COLO668 (cell line): ENCODE measurements at regions not wholly inside any gene's neighbourhood (a gene's known extent, or its start where the extent isn't known, plus 50 kb on each side); places are given as distances from the start of the nearest gene placed in this dataset.

Experiments
- DNase-seq: peaks from one replicate; lab custom pipeline; 2025; ENCODE audit not compliant: unreplicated experiment; lab: John Stamatoyannopoulos, UW

DNA sequence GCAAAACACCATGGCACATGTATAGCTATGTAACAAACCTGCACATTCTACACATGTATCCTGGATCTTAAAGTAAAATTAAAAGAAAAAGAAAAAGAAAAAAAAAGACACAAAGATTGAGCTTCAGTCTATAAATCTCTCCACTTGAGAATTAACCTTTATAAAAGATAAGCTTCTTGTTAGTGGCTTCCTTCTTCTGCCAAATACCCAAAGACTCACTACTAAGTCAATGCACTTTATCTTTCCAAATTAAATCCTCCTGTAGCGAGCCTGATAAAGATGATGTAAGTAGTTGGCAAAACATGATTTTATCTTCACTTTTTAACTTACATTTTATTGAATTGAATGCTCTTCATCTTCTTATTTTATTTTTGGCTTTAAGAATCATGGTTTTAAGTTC lies 349.9 kb downstream of the TRIB2 start:
- DNase-seq: no peak

DNA sequence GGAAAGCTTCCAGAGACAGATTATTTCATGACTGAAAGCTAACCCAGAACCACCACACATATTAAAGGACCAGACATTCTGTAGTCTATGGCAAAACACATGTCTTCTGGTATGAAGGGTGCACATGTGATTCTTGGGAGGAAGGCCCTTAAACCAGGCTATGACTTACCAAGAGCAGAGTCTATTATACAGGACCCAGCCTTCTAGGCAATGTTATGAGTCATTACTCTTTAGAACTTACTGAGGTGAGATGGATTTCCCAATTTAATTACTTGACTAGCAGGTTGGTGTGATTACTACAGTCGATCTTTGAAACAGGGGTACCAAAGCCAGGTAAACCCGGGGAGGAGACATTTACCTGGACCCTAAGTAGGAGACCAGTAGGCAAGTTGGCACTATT lies 350.8 kb downstream of the TRIB2 start:
- DNase-seq: no peak

DNA sequence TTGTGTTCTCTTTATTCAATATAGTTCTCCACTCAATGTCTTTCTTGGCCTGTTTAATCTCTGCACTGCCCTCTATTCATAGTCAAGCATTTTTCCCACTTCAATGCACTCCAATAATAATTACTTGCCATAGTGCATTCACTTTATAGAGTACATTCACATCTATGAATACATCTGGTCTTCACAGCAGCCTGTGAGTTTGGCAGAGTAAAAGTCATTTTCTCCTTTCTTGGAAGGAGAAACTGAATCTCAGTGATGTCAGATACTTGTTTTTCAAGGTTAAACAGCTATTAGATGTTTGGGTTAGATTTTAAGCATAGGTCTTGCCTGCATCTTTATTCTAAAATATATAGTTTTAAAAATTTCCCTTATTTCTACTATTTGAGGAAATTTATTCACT lies 373.2 kb downstream of the TRIB2 start:
- DNase-seq: no peak

DNA sequence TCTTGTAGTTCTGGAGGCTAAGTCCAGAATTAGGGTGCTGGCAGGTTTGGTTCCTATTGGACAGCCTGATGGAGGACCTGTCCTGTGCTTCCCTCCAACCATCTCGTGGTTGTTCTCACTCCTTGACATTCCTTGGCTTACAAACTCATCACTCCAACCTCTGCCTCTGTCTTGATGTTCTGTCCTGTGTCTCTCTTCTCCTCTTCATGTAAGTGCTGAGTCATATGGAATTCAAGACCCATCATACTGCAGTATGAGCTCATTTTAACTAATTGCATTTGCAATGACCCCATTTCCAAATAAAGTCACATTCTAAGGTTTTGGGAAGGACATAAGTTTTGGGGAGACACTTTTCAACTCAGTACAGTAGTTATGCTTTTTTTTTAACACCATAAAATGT lies 374.7 kb downstream of the TRIB2 start:
- DNase-seq: no peak

DNA sequence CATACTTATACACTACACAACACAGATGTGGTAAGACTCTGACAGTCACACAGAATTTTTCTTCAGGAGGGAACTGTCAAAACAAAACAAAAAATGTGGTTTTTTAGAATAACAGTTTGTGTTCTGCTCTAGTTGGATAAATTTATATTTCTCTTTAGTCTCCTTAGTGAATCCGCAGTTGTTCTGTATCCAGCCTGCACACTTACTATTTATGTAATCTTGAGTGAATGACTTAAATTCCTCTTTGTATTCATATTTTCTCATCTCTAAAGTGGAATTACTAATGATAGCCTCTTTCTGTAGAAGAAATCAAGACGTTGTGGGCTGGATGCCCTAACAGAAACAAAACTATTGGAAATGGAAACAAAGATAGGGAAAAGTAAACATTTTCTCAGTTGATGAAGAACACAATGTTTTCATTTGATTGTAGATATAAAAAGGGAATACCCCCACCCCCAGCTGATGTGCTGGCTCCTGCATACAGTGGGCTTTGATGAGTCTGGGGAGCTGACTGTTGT lies 375.2 kb downstream of the TRIB2 start:
- DNase-seq: no peak

DNA sequence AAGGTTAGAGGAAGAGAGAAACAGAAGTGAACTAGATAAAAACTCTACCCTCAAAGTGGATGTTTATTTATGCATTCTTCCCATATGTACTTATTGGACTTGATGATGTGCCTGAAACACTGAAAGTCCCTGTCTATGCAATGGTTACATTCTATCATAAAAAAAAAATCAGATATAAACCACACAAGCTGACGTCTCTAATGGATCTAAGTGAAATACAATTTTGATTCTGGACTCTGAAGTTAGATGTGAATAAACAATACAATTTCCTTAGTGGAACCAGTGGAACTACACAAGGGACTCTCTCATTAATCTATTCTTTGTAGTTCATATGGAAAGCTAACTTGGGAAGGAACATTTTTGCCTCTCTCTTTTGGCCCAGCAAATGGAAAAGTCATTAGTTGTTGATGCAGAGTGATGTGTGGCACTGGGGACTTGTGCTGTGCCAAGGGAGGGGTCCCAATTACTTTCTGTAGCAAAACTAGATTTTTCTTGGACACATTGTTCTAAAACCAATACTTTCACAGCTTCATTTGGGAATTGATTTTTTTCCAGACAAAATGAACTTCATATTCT lies 376.8 kb downstream of the TRIB2 start:
- DNase-seq: no peak

DNA sequence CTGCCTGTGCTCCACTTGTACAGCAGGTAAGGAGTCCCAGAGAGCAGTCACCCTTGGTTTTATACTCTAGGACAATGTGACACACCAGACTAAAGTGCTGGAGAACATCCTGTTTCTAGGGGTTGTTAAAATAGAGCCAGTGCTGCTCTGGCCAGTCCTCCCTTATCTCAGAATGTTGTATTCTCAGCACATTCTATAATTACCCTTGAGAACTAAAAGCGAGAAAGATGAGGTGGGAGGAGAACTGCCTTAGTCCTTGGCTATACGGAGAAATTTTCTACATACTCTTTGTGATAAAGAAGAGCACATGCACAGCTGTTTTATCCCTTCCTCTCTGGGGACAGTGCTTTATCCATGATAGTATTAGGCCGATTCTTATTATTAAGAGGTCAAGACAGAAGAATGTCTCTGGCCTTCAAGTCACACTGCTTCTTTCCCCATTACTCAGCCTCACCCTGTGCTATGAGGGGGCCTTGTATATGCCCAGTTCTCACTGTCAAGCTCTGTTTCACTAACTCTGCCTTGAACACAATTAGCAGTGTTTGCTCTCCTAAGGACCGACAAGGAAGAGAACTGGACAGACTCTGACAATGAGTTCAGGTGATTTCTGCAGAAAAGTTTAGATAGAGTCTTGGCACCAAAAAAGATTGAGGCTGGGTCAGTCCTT lies 385.8 kb downstream of the TRIB2 start:
- DNase-seq: no peak

DNA sequence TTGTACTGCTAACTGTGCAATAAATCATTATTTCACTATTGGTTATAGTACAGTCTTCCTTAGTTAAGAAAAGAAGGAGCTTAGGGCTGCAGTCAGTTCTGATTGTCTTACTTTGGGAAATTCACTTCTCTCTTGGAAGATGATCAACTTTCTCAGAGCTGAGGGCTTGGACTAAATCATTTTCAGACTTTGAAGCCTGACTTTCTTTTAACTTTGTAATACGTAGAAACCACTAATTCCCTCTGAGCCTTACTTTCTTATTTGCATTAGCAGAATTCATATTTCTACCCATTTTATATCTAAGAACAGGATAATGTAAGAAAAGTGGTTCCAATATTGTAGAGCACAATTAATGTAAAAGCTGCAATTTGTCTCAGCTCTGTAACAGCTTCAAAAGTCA lies 386.4 kb downstream of the TRIB2 start:
- no peak for DNase-seq

DNA sequence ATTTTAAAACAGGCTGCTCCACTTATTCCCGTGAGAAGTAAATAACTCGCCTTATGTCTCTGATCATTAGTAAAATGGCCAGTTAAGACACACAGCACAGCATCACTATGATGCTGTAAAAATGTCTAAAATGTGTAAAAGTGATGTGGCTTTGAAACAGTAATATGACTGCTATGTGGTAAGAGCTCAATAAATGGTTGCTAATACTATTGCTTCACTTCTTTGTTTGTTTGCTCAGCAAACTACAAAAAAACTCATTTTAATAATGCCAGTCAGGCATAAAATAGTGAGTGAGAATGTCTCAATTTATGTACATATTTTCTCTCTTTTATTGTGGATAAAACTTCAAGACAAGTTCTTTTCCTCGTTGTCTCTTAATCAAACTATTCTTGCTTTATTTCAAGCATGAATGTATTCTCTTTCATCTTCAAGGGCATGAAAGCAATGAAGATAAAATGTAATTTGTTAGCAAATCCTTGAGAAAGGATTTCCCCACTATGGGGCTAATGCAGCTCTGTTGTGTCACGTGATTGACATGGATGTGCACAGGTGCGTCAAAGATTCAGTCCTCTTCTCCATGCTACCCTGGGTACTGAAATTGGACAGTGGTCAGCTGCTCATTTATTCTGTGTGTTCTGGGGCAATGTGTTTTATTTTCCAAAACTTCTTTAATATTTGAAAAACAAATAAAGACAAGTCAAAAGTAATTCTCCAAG lies 387.2 kb downstream of the TRIB2 start:
- no peak for DNase-seq

DNA sequence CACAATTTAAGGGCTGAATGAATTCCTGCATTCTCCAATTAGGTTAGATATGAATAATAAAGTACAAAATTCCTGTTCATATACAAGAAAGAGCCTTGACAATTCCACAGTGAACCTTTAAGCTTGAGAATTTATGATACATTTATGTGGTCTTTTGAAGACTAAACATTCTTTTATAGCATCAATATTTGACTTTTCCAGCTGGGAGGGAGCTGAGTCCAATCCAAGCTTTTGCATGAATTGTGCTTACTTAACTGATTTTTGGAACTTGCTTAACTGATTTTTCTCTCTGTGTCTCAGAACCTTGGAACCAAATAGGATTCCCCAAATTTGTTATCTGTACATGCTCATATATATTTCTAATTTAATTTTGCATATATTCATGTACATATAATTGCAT lies 388.0 kb downstream of the TRIB2 start:
- no peak for DNase-seq

DNA sequence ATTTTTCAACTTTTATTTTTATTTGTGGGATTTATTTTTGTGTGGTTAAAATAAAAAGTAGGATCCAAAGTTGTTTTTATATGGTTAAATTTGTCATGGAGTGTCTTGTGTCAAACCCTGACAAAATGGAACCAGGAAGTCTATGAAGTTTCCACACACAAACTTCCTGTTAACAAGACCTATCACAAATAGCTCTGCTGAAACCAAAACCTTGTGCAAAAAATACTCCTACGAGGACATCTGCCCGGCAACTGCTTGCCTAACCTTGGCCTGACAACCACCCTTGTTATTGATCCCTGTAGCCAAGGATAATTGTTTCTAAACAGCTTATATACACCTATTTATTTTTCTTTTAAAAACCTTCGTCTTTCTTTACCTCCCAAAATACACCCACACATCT lies 389.6 kb downstream of the TRIB2 start:
- DNase-seq: no peak

DNA sequence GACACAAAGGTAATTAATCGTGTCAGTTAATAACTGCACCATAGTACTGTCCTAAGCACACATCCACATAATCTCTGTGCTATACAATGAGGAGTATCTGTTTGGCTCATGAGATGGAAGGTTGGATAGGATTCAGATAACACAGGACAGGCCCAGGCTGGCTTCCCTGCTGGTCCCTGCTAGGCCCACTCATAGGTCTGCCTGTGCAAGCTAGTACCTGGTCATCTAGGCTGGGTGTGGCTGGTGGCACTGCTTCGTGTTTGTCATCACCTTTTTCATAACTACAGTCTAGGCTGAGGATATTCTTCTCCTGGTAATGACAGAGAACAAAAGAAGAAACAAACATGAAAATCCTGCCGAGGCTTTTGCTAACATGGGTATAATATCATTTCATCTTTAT lies 392.8 kb downstream of the TRIB2 start:
- DNase-seq: no peak

DNA sequence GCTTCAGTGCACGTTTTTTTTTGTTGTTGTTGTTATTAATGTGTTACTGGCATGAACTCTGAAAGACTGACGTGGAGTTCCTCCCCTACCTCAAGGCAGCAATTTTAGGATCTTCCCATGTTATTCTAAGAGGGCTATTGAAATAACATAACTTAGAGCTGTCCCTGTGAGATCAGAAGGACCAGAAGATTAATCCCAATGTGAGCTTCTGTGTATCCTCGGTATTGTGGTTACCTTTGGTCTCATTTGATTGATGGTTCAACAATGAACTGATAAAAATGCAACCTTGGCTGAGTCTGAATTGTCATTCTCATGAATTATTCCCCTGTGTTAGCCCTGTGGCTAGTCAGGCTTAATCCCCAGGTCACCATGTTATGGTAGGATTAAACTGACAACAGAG lies 394.1 kb downstream of the TRIB2 start:
- no peak for DNase-seq

DNA sequence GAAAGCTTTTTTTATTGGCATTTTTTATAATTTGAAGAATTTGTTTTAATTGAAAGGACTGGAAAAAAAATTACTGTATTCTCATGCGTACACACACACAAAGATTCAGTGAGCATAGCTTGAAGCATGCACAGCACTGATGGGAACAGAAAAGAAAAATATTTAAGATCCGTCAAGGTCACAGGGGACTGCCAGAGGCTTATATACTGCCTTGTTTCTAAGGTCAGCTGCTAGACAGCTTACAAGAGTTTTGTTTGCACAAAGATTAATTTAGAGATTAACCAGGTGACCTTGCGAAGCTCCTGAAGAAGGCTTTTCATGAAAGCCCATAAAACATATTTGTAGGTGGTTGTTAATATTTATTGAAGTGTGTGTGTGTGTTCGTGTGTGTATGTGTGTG lies 396.3 kb downstream of the TRIB2 start:
- DNase-seq: no peak

DNA sequence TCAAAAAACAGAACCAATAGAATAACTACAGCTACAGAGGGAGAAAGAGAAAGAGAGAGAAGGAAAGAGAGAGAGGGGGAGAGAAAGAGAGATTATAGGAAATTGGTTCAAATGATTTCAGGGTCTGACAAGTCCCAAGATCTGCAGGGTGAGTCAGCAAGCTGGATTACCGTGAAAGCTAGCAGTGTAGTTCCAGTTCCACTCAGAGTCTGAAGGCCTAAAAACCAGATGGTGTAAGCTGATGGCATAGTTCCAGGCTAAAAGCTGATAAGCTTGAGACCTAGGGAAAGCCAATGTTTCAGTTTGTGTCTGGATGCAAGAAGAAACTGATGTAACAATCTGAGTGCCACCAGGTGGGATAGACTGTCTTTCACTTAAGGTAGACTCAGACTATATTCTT lies 397.7 kb downstream of the TRIB2 start:
- no peak for DNase-seq

DNA sequence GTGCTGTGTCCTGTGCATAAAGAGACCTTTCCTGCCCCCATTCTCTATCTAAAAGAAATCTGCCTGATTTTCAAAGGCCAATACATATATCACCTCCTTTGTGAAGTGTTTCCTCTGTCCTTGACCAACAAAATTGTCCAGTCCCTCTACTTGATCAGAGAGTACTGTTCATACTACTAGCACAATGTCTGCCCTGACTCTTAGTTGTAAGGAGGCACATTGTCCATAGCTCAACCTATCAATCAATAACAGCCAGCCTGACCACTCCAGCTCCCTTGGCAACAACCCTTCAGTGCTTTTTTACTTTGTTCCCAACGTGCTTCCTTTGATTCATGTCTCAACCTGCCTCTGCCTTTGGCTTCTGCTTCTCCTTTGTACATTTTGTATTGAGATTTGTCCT lies 398.9 kb downstream of the TRIB2 start:
- no peak for DNase-seq

DNA sequence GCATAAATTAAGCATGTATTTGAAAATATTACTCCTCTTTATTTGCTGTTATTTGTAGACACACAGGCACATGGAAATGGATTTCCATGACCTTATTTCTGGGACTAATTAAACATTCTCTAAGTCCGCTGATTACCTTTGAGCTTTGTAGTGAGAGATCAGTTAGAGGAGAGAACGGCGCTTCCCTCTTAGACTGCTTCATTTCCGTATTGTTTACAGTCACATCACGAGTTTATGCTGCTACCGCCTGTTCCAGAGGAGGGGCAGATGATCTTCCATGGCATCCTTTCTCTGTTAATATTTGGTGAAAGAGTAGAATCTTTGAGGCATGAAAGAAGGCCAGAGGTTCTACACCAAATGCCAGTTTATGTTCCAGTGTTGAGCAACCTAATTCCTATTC lies 404.4 kb downstream of the TRIB2 start:
- DNase-seq: no peak

DNA sequence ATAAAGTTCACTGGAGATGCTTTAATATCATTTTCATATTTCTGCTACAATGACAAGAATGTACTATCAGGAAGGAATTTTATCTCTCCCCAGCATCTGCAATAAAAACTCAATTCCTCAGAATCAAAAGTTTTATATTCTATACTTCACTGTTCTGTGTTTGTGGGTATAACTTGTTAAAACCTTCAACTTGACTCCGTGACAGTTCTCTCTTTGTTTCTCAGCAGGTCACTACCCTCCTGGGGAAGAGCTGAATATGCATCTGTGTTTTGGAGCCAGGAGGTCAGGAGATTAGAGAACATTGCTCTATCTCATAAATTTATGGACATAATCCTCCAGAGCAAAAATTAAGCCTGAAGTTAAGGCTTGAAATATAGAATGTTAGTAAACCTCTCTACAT lies 411.4 kb downstream of the TRIB2 start:
- DNase-seq: no peak

DNA sequence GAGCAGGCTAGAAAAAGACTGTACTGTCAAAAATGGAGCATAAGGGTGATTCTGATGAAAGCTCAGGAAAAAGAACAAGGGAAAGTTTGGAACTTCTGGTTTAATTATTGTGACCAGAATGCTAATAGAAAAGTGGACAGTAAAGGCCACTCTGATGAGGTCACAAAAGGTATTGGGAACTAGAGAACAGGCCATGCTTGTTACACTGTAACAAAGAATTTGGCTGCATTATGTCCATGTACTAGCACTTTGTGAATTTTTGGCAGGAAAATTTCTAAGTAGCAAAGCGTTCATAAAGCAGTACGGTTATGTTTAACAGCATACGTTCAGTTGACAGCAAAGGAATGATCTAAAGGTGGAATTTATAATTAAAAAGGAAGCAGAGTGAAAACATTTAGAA lies 418.6 kb downstream of the TRIB2 start:
- no peak for DNase-seq

DNA sequence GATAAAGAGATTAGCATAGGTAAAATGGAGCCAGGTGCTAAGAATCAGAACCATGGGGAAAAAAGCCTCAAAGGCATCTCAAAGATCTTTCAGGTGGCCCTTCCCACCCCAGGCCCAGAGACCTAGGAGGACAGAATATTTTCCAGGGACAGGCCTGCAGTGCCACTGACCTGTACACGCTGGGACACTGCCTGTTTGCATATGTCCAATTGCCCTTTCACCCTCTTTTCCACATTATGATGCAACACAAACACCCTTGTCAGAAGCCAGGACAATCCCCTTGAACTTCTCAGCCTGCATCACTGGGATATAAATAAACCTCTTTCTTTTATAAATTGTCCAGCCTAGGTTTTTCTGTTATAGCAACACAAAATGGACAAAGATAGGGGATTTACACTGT lies 419.1 kb downstream of the TRIB2 start:
- DNase-seq: no peak

DNA sequence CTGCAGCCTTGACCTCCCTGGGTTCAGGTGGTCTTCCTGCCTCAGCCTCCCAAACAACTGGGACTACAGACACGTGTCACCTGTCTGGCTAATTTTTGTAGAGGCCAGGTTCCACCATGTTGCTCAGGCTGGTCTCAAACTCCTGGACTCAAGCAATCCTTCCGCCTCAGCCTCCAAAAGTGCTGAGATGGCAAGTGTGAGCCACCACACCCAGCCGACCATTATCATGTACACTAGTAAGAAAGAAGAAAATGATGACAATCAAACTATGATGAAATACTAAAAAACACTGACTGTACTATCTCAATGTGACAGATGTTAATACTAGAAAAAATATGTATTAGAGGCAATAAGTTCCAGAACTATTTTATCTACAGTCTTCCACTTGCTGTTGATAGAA lies 420.9 kb downstream of the TRIB2 start:
- no peak for DNase-seq

DNA sequence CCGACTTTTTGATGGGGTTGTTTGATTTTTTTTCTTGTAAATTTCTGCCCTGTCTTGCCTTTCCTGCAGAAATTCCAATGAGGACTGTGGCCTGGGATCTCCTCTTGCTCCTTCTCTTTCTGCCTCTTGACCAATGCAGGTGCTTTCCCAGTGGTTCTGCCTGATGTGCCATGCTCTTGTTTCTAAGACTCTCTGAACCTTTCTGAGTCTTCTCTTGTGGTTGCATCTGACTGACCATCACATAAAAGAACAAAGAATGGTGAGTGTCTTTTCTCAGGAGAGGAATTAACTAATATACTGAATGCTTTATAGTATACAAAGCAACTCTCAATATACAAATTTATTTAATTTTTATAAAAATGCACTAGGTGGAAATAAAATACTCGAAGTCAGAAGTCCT lies 424.6 kb downstream of the TRIB2 start:
- no peak for DNase-seq

DNA sequence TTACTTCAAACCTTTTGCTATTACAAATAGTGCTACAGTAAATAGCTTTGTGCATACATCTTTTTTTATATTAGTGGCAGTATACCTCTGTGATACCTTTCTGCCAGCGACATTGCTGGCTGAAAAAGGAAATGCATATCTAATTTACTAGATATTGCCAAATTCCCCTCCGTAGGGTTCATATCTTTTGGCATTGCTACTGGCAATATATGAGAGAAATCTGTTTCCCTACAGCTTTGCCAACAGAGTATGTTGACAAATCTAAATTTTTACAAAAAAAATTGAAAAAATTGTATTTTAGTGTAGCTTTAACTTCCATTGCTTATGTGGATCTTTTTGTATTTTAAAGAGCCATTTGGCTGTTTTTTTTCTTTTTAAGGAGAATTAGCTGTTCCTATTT lies 426.7 kb downstream of the TRIB2 start:
- no peak for DNase-seq
